GM06990 (cell line): ENCODE measurements at regions not wholly inside any gene's neighbourhood (a gene's known extent, or its start where the extent isn't known, plus 50 kb on each side); places are given as distances from the start of the nearest gene placed in this dataset.

Experiments
- DNase-seq: peaks from one replicate; pipeline ENCODE4 v3.0.0-alpha.2; 2011; ENCODE audit not compliant: insufficient read length; ENCODE audit errors: extremely low read depth
- H3K27me3 ChIP-seq: replicated peaks from 2 replicates; pipeline ENCODE4 v1.6.0; 2011; ENCODE audit warnings: low read length; ENCODE audit not compliant: control insufficient read depth, insufficient read depth
- H3K36me3 ChIP-seq: 2 replicates; pipeline ENCODE4 v1.5.1; 2011; ENCODE audit warnings: low read length; ENCODE audit not compliant: control insufficient read depth, insufficient read depth
- H3K4me3 ChIP-seq: replicated peaks from 2 replicates; pipeline ENCODE4 v1.5.1; 2011; ENCODE audit warnings: low read depth, mild to moderate bottlenecking, control low read depth, low read length
- TF ChIP-seq, protein P1 (sequence below): IDR thresholded peaks from 2 replicates; pipeline ENCODE4 v1.5.1; 2011; ENCODE audit warnings: low read length, control low read depth, mild to moderate bottlenecking, inconsistent platforms; ENCODE audit not compliant: insufficient read depth, poor library complexity, severe bottlenecking

DNA sequence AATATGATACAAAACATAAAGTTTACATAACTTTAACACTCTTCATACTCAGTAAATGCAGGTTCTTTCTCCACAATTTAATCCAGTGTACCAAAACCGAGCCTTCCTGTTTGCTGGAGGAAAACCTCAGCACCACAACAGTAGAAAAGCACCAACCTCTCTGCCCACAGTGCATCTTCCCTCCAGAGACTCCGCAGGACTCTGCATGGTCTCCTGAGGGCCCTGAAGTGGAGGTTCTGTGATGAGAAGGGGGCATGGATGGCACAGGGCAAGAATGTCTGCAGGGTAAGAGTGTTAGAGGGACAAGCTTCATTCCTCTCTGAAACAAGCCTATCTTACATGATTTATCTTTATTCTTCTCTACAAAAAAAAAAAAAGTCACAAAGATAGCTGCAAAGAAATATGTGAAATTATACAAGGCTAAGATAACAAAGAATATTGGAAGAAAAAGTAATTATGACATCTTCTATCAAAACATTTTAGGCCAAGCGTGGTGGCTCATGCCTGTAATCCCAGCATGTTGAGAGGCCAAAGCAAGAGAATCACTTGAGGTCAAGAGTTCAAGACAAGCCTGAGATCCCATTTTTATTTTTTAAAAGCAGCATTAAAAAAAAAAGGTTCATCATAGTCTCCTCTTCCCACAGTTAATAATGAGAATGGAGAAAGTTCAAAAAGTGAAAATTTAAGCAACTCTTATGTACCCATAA, 102.0 kb downstream of the VPREB1 start:
- no peak for DNase-seq
- TF ChIP-seq, protein P1, sequence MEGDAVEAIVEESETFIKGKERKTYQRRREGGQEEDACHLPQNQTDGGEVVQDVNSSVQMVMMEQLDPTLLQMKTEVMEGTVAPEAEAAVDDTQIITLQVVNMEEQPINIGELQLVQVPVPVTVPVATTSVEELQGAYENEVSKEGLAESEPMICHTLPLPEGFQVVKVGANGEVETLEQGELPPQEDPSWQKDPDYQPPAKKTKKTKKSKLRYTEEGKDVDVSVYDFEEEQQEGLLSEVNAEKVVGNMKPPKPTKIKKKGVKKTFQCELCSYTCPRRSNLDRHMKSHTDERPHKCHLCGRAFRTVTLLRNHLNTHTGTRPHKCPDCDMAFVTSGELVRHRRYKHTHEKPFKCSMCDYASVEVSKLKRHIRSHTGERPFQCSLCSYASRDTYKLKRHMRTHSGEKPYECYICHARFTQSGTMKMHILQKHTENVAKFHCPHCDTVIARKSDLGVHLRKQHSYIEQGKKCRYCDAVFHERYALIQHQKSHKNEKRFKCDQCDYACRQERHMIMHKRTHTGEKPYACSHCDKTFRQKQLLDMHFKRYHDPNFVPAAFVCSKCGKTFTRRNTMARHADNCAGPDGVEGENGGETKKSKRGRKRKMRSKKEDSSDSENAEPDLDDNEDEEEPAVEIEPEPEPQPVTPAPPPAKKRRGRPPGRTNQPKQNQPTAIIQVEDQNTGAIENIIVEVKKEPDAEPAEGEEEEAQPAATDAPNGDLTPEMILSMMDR: no peak
- Histone ChIP-seq H3K27me3 (no peaks in the 10 kb centered on the region), H3K36me3 (no peaks in the 10 kb centered on the region), H3K4me3 (no peak overlapping the region)

DNA sequence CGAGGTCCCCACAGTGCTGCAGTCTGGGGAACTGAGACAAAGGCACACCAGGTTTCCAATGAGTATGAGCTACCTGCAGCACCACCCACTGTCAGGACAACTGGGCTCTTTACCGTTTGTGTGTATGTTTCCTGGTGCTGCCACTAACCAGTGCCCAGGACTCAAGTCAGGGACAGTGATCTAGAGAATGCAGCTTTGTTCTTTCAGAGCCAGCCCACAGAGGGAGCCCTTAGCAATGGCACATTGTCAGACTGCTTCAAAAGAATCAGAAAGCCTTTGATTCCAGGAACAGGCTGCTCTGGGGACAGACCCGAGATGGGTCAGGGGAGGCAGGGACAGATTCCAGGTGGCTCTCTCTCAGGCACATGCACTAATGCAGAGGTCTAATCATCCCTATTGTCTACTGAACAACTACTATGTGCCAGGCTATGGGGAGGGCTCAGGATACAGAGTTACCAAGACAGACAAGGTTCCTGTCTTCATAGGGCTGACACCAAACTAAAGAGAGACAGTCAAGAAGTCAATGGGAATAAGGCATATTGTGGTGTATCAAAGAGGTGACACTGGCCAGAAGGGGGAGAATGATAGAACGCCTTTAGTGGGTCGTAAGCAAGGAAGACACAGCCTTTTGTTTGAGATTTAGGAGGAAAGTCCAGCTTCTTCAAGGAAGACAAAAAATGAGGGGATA, 103.7 kb downstream of the VPREB1 start:
- Histone ChIP-seq H3K4me3 (no peak overlapping the region), H3K36me3 (no peaks in the 10 kb centered on the region), H3K27me3 (no peaks in the 10 kb centered on the region)
- TF ChIP-seq, protein P1: peak; percentile 49
- no peak for DNase-seq

DNA sequence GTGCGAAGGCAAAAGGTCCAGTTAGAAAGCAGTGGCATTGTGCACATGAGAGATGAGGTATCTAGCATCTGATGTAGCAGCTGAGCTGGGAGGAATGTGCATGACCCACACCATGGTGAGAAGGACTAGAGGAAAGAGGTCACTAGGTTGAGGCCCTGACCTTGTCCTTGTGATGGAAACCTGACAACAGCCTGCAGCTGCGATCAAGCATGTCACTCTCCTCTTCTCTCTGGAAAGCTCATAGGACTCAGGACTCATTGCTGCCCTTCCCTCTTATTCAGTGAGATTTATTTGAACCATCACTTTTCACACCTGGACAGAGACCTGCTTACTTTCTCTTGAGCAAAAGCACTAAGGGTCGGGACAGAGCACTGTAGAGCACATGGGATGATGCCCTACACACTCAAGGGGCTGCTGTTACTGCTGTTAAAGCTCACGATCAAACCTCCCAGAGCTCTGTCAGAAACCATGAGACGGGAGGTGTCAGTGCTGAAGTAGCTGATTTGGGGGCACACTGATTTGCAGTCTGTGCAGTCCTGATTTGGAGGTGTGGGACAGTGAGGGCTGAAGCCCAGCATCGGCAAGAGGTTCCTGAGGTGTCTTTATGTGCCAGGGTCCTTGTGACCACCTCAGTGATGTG, 104.3 kb downstream of the VPREB1 start:
- TF ChIP-seq, protein P1: no peak

DNA sequence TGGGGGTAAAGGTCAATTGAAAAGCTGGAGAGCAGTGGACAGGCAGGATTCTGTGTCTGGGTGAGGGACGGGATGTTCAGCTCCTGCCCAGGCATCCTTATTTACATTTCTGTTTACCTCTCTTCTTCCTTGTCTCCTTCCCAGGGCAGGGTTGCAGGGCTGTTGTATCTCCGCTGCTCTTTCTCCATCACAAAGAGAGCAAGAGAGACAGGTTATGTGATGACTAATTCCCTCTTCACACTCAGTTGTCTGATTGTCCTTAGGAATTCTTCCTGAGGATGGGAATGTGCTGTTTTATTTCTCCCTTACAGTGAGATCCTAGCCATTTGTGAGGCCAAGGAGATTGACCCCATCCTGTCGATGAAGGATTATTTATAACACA, 104.9 kb downstream of the VPREB1 start:
- Histone ChIP-seq H3K27me3 (no peaks in the 10 kb centered on the region), H3K36me3 (no peaks in the 10 kb centered on the region), H3K4me3 (no peak overlapping the region)
- DNase-seq: no peak
- TF ChIP-seq, protein P1: no peak

More for the DNA sequence above, 104.3 kb downstream of the VPREB1 start:
- Histone ChIP-seq H3K4me3 (no peak overlapping the region), H3K36me3 (no peaks in the 10 kb centered on the region), H3K27me3 (no peaks in the 10 kb centered on the region)
- no peak for DNase-seq

DNA sequence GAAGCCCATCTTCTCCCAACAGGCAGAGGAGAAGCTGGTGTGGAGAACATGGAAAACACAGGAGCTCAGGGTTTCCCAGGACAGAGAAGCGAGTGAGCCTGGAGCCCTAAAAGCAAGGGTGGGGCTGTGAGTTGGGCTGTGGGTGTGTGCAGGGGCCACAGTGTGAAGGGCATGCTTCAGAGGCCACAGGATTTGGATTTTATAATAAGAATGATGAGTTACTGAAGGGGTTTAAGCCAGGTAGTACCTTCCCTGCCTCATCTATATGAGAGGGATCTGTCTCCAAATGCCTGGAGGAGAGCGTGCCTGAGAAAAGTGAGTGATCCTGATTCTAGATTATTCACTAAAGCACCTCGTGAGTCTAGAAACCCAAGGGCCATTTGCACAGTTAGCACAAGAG, 106.8 kb downstream of the VPREB1 start:
- Histone ChIP-seq H3K27me3 (no peaks in the 10 kb centered on the region; the same call in 1 of the 2 replicates), H3K4me3 (no peak overlapping the region), H3K36me3 (no peaks in the 10 kb centered on the region)
- TF ChIP-seq, protein P1: no peak
- DNase-seq: no peak
